WTC11 (cell line): ENCODE measurements at regions not wholly inside any gene's neighbourhood (a gene's known extent, or its start where the extent isn't known, plus 50 kb on each side); places are given as distances from the start of the nearest gene placed in this dataset.

Experiments
- ATAC-seq: fragments of 200-7000 bp; cut with Tn5 transposase; 2 replicates; pipeline ENCODE4 v1.10.0; 2021; ENCODE audit warnings: mild to moderate bottlenecking, moderate library complexity
- CTCF ChIA-PET: fragments of 300-600 bp; sonication (Branson Sonifier 250); formaldehyde crosslinking; loops from one replicate; lab custom pipeline; 2021; ENCODE audit warnings: antibody characterized with exemption; lab: Charles Lee
- POLR2A ChIA-PET: fragments of 350-600 bp; sonication (Branson Sonifier 250); formaldehyde crosslinking; loops from one replicate; lab custom pipeline; 2021; ENCODE audit warnings: antibody characterized with exemption; lab: Charles Lee
- DNase-seq: peaks from one replicate; pipeline ENCODE4 v3.0.0; 2021; ENCODE audit warnings: low spot score
- H3K27ac Mint-ChIP-seq: 2 replicates; pipeline ENCODE4 v1.8.0; 2021; ENCODE audit warnings: mixed read lengths
- H3K27me3 Mint-ChIP-seq: 2 replicates; pipeline ENCODE4 v1.8.0; 2021; ENCODE audit warnings: low read depth, mild to moderate bottlenecking, moderate library complexity, mixed read lengths
- H3K36me3 Mint-ChIP-seq: 2 replicates; pipeline ENCODE4 v1.8.0; 2021; ENCODE audit warnings: mixed read lengths
- H3K4me1 Mint-ChIP-seq: 2 replicates; pipeline ENCODE4 v1.8.0; 2022; ENCODE audit warnings: mixed read lengths
- H3K4me3 Mint-ChIP-seq: 2 replicates; pipeline ENCODE4 v1.8.0; 2021; ENCODE audit warnings: mild to moderate bottlenecking, moderate library complexity, mixed read lengths
- H3K9me3 Mint-ChIP-seq: 2 replicates; pipeline ENCODE4 v1.8.0; 2021; ENCODE audit warnings: mixed read lengths
- ATF6 ChIP-seq: sonication (generic); formaldehyde crosslinking; IDR thresholded peaks from 2 replicates; pipeline ENCODE4 v1.8.1; 2023; ENCODE audit warnings: mild to moderate bottlenecking, missing genetic modification reagents
- EMX1 ChIP-seq: fragments of 250-450 bp; sonication (Bioruptor Pico); IDR thresholded peaks from 2 replicates; pipeline ENCODE4 v1.8.0; 2021; ENCODE audit warnings: mild to moderate bottlenecking
- ETV6 ChIP-seq: sonication (generic); formaldehyde crosslinking; IDR thresholded peaks from 2 replicates; pipeline ENCODE4 v1.8.1; 2022; ENCODE audit warnings: mild to moderate bottlenecking, missing genetic modification reagents
- FOXP1 ChIP-seq: sonication (generic); formaldehyde crosslinking; IDR thresholded peaks from 2 replicates; pipeline ENCODE4 v1.8.0; 2022; ENCODE audit warnings: missing genetic modification reagents, mild to moderate bottlenecking, moderate library complexity, borderline replicate concordance
- HMGA2 ChIP-seq: fragments of 250-450 bp; sonication (Bioruptor Pico); IDR thresholded peaks from 2 replicates; pipeline ENCODE4 v1.4.0; 2021; ENCODE audit warnings: mild to moderate bottlenecking, moderate library complexity
- HMGXB4 ChIP-seq: sonication (generic); formaldehyde crosslinking; IDR thresholded peaks from 2 replicates; pipeline ENCODE4 v1.8.1; 2023; ENCODE audit warnings: mild to moderate bottlenecking, moderate library complexity, missing genetic modification reagents
- NFATC4 ChIP-seq: fragments of 250-450 bp; sonication (Bioruptor Pico); IDR thresholded peaks from 2 replicates; pipeline ENCODE4 v1.9.0; 2021; ENCODE audit warnings: mild to moderate bottlenecking
- RELA ChIP-seq: sonication (generic); formaldehyde crosslinking; IDR thresholded peaks from 2 replicates; pipeline ENCODE4 v1.8.1; 2022; ENCODE audit warnings: missing genetic modification reagents, mild to moderate bottlenecking, borderline replicate concordance
- SP1 ChIP-seq: sonication (generic); formaldehyde crosslinking; conservative IDR thresholded peaks from 2 replicates; pipeline ENCODE4 v1.8.1; 2022; ENCODE audit warnings: missing genetic modification reagents
- ZBTB21 ChIP-seq: sonication (generic); formaldehyde crosslinking; IDR thresholded peaks from 2 replicates; pipeline ENCODE4 v1.8.1; 2023; ENCODE audit warnings: mild to moderate bottlenecking, missing genetic modification reagents, borderline replicate concordance
- ZNF532 ChIP-seq: fragments of 250-450 bp; sonication (Bioruptor Pico); IDR thresholded peaks from 2 replicates; pipeline ENCODE4 v1.9.0; 2021; ENCODE audit warnings: mild to moderate bottlenecking, borderline replicate concordance
- TF ChIP-seq, protein P1 (sequence below): sonication (generic); formaldehyde crosslinking; IDR thresholded peaks from 2 replicates; pipeline ENCODE4 v1.8.0; 2022; ENCODE audit warnings: mild to moderate bottlenecking, missing genetic modification reagents
- TF ChIP-seq, protein P2 (sequence below): sonication (generic); formaldehyde crosslinking; IDR thresholded peaks from 2 replicates; pipeline ENCODE4 v1.8.0; 2022; ENCODE audit warnings: mild to moderate bottlenecking, missing genetic modification reagents

DNA sequence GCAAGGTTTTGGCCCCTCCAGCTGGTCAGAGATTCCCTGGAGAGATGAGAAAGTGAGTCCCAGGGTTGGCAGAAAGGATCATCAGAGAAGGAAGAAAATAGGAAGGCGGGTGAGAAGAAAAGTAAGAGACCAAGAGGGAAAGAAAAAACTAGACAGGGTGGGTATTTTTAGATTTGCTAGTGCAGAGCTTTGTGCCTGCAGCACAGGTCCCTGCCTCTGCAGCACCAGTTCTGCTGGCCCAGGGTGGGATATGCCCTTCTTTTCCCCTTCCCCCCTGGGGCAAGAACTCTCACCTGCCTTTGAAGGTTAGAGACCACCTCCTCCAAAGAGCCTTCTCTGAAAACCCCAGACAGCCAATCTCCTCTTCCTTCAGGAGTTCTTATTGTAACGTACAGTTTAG, 90.3 kb upstream of the EGFLAM start (continued):
- TF ChIP-seq NFATC4 (CRISPR knock-in tag) = no peak
- no peak for TF ChIP-seq ATF6
- no peak for TF ChIP-seq FOXP1
- no peak for TF ChIP-seq ZBTB21 (CRISPR knock-in tag)
- TF ChIP-seq, all 79 proteins: peak for 0

DNA sequence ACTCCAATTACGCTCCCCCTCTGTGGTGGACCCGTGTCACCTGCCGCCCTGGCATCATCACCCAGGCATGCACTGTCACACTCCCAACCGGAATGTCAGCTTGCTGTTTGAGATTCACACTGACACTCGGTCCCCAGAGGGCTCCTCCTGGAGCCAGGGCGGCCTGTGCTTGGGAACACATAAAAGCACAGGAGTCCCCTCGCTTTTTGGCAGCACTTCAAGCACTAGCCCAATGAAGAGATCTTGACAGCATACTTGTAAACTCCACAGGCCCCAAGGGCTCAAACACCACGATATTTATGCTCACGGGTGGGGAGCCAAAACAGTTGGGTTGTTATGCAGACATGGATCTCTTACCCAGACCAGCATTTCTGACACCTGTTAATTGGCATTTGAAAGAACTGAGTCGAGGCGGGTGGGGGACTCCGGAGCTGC, 90.8 kb upstream of the EGFLAM start:
- peaks cover 41% of the 10 kb centered on the region for H3K27me3 Mint-ChIP-seq
- CTCF ChIA-PET = interaction anchor here (0.6 to 1.2 kb wide), 3 partner anchors 12 to 331 kb away, joined by 3 read pairs; no protein-coding TSS in a partner anchor
- no peak for TF ChIP-seq SP1
- TF ChIP-seq, protein P1, sequence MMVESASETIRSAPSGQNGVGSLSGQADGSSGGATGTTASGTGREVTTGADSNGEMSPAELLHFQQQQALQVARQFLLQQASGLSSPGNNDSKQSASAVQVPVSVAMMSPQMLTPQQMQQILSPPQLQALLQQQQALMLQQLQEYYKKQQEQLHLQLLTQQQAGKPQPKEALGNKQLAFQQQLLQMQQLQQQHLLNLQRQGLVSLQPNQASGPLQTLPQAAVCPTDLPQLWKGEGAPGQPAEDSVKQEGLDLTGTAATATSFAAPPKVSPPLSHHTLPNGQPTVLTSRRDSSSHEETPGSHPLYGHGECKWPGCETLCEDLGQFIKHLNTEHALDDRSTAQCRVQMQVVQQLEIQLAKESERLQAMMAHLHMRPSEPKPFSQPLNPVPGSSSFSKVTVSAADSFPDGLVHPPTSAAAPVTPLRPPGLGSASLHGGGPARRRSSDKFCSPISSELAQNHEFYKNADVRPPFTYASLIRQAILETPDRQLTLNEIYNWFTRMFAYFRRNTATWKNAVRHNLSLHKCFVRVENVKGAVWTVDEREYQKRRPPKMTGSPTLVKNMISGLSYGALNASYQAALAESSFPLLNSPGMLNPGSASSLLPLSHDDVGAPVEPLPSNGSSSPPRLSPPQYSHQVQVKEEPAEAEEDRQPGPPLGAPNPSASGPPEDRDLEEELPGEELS = peak; percentile 24; the same call in 1 of the 2 replicates
- TF ChIP-seq, all 79 proteins: peak for 1
- no peaks in the 10 kb centered on the region for H3K36me3 Mint-ChIP-seq
- H3K4me3 Mint-ChIP-seq = peak overlapping the region; percentile 7; the same call in 1 of the 2 replicates
- no peaks in the 10 kb centered on the region for H3K9me3 Mint-ChIP-seq
- POLR2A ChIA-PET = interaction anchor here (0.7 kb wide), 1 partner anchor 500 kb away, joined by 3 read pairs; no protein-coding TSS in a partner anchor
- peaks cover 26% of the 10 kb centered on the region for H3K4me1 Mint-ChIP-seq
- DNase-seq = no peak
- H3K27ac Mint-ChIP-seq = no peak overlapping the region
- ATAC-seq = peak; percentile 69

DNA sequence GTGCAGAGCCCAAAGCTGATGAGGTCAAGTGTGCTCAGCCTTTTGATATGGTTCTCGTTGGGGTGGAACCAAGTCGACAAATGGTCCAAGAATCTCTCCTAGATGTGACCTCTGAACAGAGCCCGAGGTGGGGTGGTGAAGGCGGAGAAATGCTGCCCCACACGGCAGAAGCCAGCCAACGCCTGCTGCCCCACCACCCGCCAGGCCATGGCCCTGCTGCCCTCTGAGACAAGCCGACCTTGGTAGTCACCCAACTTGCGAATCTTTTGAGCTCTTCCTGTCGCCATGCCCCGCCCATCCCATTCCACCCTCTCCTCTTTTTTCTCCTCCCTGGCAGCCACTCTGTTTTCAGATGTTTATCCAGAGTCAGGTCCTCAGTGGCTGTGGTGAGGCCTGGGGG, 91.5 kb upstream of the EGFLAM start:
- Mint-ChIP-seq H3K4me3 (no peak overlapping the region), H3K36me3 (no peaks in the 10 kb centered on the region), H3K9me3 (no peaks in the 10 kb centered on the region), H3K27ac (no peak overlapping the region), H3K4me1 (peaks cover 26% of the 10 kb centered on the region)
- no peak for DNase-seq
- POLR2A ChIA-PET = interaction anchor here (0.7 kb wide), 1 partner anchor 499 kb away, joined by 3 read pairs; no protein-coding TSS in a partner anchor
- TF ChIP-seq RELA (no peak), ZNF532 (CRISPR knock-in tag) (no peak), HMGXB4 (CRISPR knock-in tag) (no peak)
- TF ChIP-seq, all 79 proteins: peak for 0
- ATAC-seq = 0 out of 2 replicates have a peak, but pooled peaks have one; percentile 24
- peaks cover 41% of the 10 kb centered on the region for H3K27me3 Mint-ChIP-seq
- CTCF ChIA-PET = interaction anchor here (0.6 to 1.2 kb wide), 2 partner anchors 13 to 99 kb away, joined by 3 read pairs; no protein-coding TSS in a partner anchor

DNA sequence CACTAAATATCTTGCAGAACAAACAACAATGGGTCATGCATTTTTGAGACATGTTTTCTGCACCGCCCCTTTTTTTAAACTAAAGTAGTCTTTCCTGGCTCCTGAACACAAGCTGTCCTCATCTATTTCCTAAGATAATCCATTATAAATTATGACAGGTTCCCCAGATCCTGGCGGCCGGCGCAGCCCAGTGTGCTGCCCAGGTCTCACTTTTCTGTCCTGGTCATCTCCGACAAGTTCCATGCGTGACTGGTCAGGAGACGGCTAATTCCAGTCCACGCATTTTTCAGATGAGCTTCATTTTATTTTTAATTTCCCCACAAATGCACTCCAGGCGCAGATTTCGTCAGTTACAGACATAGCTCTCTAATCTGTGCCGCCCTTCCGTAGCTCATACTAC, 92.9 kb upstream of the EGFLAM start:
- Mint-ChIP-seq H3K27me3 (peaks cover 41% of the 10 kb centered on the region), H3K4me1 (peaks cover 26% of the 10 kb centered on the region), H3K4me3 (no peak overlapping the region), H3K27ac (no peak overlapping the region), H3K36me3 (no peaks in the 10 kb centered on the region), H3K9me3 (no peaks in the 10 kb centered on the region)
- ChIA-PET POLR2A (no interaction called here), CTCF (no interaction called here)
- ATAC-seq = no peak
- no peak for DNase-seq
- TF ChIP-seq, protein P2, sequence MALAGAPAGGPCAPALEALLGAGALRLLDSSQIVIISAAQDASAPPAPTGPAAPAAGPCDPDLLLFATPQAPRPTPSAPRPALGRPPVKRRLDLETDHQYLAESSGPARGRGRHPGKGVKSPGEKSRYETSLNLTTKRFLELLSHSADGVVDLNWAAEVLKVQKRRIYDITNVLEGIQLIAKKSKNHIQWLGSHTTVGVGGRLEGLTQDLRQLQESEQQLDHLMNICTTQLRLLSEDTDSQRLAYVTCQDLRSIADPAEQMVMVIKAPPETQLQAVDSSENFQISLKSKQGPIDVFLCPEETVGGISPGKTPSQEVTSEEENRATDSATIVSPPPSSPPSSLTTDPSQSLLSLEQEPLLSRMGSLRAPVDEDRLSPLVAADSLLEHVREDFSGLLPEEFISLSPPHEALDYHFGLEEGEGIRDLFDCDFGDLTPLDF (CRISPR knock-in tag) = no peak
- TF ChIP-seq ETV6 (CRISPR knock-in tag) (no peak), HMGA2 (no peak), EMX1 (CRISPR knock-in tag) (no peak), HMGXB4 (CRISPR knock-in tag) (no peak), RELA (no peak)
